A549 (cell line): ENCODE measurements at regions not wholly inside any gene's neighbourhood (a gene's known extent, or its start where the extent isn't known, plus 50 kb on each side); places are given as distances from the start of the nearest gene placed in this dataset.

ENCODE experiments used
- CHD4 ChIP-seq: fragments of 200-600 bp; sonication (generic); IDR thresholded peaks from 2 replicates; pipeline ENCODE4 v1.6.1; 2016; ENCODE audit warnings: antibody characterized with exemption, mild to moderate bottlenecking, borderline replicate concordance
- EP300 ChIP-seq, 2 experiments: fragments of >200 bp; sonication (Bioruptor Twin); formaldehyde crosslinking; IDR thresholded peaks; 2 replicates in 1 of 2; 3 replicates in 1 of 2; pipeline ENCODE4 v1.6.1; 2016 to 2017
- JUN ChIP-seq, 2 experiments: fragments of >200 bp; sonication (Bioruptor Twin); formaldehyde crosslinking; IDR thresholded peaks; 2 replicates in 1 of 2; 3 replicates in 1 of 2; pipeline ENCODE4 v1.6.1; 2016 to 2017
- KDM1A ChIP-seq: fragments of 200-600 bp; sonication (generic); IDR thresholded peaks from 2 replicates; pipeline ENCODE4 v1.6.1; 2016; ENCODE audit warnings: low read depth, mild to moderate bottlenecking
- NR3C1 ChIP-seq: fragments of >200 bp; sonication (Bioruptor Twin); formaldehyde crosslinking; IDR thresholded peaks from 3 replicates; pipeline ENCODE4 v1.6.1; 2017
- POLR2A ChIP-seq: IDR thresholded peaks from 2 replicates; pipeline ENCODE4 v1.6.1; 2012; ENCODE audit warnings: mild to moderate bottlenecking, low read length
- RAD21 ChIP-seq, 2 experiments: fragments of >200 bp in 1 of 2; sonication (Bioruptor Twin) in 1 of 2; formaldehyde crosslinking in 1 of 2; IDR thresholded peaks in 1 of 2; conservative IDR thresholded peaks in 1 of 2; 2 replicates in 1 of 2; 3 replicates in 1 of 2; pipeline ENCODE4 v1.6.1; 2012 to 2018; ENCODE audit warnings: inconsistent platforms in 1 of 2
- SMC3 ChIP-seq: fragments of >200 bp; sonication (Bioruptor Twin); formaldehyde crosslinking; IDR thresholded peaks from 3 replicates; pipeline ENCODE4 v1.6.1; 2018; ENCODE audit warnings: inconsistent platforms
- ZFP36 ChIP-seq: fragments of 450-650 bp; IDR thresholded peaks from 2 replicates; pipeline ENCODE4 v1.6.1; 2014; ENCODE audit warnings: borderline replicate concordance; ENCODE audit not compliant: partially characterized antibody
- ZSCAN20 ChIP-seq: fragments of 250-450 bp; sonication (Bioruptor Pico); IDR thresholded peaks from 2 replicates; pipeline ENCODE4 v1.8.0; 2022; ENCODE audit warnings: mild to moderate bottlenecking, moderate library complexity
- TF ChIP-seq, protein P1 (sequence below): fragments of >200 bp; sonication (Bioruptor Twin); formaldehyde crosslinking; IDR thresholded peaks from 3 replicates; pipeline ENCODE4 v1.5.1; 2016
- TF ChIP-seq, protein P2 (sequence below): fragments of >200 bp; sonication (Bioruptor Twin); formaldehyde crosslinking; IDR thresholded peaks from 3 replicates; pipeline ENCODE4 v1.6.1; 2016

DNA sequence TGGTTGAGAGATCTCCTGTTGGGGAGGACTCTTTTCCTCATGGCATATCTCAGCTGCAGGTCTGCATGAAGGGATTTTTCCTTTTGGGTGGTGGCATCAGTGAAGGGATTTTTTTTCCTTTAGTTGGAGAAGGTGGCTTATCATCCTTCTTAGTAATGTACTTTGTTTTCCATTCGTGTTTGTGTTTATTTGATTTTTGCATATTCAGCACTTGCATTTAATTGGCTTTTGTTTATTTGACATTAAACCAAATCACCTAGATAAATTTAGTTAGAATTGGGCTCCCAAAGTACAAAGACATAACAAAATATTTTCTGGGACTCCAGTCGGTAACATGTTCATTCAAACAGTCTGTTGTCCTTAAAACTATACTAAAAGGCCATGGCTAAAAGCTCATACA lies 56.2 kb upstream of the MANEA start:
- TF ChIP-seq KDM1A (no peak), SMC3 (no peak), ZFP36 (no peak), POLR2A (no peak), CHD4 (no peak), NR3C1 (no peak), RAD21 (conservative IDR thresholded peaks at IDR 0.05 in 1 of 2, IDR thresholded peaks at IDR 0.05 in 1 of 2) (no peak), ZSCAN20 (no peak), JUN (IDR thresholded peaks at IDR 0.05) (no peak), EP300 (IDR thresholded peaks at IDR 0.05) (no peak)
- TF ChIP-seq, protein P1, sequence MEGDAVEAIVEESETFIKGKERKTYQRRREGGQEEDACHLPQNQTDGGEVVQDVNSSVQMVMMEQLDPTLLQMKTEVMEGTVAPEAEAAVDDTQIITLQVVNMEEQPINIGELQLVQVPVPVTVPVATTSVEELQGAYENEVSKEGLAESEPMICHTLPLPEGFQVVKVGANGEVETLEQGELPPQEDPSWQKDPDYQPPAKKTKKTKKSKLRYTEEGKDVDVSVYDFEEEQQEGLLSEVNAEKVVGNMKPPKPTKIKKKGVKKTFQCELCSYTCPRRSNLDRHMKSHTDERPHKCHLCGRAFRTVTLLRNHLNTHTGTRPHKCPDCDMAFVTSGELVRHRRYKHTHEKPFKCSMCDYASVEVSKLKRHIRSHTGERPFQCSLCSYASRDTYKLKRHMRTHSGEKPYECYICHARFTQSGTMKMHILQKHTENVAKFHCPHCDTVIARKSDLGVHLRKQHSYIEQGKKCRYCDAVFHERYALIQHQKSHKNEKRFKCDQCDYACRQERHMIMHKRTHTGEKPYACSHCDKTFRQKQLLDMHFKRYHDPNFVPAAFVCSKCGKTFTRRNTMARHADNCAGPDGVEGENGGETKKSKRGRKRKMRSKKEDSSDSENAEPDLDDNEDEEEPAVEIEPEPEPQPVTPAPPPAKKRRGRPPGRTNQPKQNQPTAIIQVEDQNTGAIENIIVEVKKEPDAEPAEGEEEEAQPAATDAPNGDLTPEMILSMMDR = no peak
- TF ChIP-seq, protein P2, sequence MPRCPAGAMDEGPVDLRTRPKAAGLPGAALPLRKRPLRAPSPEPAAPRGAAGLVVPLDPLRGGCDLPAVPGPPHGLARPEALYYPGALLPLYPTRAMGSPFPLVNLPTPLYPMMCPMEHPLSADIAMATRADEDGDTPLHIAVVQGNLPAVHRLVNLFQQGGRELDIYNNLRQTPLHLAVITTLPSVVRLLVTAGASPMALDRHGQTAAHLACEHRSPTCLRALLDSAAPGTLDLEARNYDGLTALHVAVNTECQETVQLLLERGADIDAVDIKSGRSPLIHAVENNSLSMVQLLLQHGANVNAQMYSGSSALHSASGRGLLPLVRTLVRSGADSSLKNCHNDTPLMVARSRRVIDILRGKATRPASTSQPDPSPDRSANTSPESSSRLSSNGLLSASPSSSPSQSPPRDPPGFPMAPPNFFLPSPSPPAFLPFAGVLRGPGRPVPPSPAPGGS = no peak
